NB4 (cell line): ENCODE measurements at regions not wholly inside any gene's neighbourhood (a gene's known extent, or its start where the extent isn't known, plus 50 kb on each side); places are given as distances from the start of the nearest gene placed in this dataset.

Experiments used
- DNase-seq: peaks from one replicate; pipeline ENCODE4 v3.0.0; 2010; ENCODE audit warnings: low read depth
- H3K4me3 ChIP-seq: one replicate; pipeline ENCODE4 v1.5.1; 2011; ENCODE audit warnings: mild to moderate bottlenecking, low read depth, low read length, moderate library complexity
- MYC ChIP-seq: IDR thresholded peaks from 2 replicates; pipeline ENCODE4 v1.6.1; 2011; ENCODE audit warnings: low read depth, low read length
- POLR2A ChIP-seq: IDR thresholded peaks from 2 replicates; pipeline ENCODE4 v1.6.1; 2011; ENCODE audit warnings: mild to moderate bottlenecking; ENCODE audit not compliant: insufficient read length; ENCODE audit errors: extremely low read depth
- TF ChIP-seq, protein P1 (sequence below): IDR thresholded peaks from one replicate; pipeline ENCODE4 v1.5.1; 2012; ENCODE audit warnings: low read depth, low read length
- TF ChIP-seq, protein P2 (sequence below): IDR thresholded peaks from 2 replicates; pipeline ENCODE4 v1.6.1; 2011; ENCODE audit warnings: low read depth, low read length

DNA sequence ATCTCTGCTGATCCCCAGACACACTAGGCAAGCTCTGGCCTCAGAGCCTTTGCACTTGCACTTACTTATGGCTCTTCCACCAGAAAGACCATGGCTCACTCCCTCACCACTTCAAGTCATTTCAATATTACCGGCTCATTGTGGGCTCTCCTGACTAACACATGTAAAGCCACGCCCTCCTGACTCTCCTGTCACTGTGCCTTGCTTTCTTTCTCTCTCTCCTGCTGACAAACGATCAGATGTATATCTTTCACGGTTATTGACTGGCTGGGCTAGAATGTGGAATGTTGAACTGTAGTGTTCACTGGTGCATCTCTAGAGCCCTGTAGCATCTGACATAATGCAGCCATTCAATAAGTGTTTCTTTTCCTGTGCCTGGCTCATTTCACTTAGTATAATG, 425.1 kb downstream of the RAB28 start:
- H3K4me3 ChIP-seq = no peak overlapping the region
- TF ChIP-seq MYC (no peak), POLR2A (no peak)
- TF ChIP-seq, protein P1, sequence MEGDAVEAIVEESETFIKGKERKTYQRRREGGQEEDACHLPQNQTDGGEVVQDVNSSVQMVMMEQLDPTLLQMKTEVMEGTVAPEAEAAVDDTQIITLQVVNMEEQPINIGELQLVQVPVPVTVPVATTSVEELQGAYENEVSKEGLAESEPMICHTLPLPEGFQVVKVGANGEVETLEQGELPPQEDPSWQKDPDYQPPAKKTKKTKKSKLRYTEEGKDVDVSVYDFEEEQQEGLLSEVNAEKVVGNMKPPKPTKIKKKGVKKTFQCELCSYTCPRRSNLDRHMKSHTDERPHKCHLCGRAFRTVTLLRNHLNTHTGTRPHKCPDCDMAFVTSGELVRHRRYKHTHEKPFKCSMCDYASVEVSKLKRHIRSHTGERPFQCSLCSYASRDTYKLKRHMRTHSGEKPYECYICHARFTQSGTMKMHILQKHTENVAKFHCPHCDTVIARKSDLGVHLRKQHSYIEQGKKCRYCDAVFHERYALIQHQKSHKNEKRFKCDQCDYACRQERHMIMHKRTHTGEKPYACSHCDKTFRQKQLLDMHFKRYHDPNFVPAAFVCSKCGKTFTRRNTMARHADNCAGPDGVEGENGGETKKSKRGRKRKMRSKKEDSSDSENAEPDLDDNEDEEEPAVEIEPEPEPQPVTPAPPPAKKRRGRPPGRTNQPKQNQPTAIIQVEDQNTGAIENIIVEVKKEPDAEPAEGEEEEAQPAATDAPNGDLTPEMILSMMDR = no peak
- TF ChIP-seq, protein P2, sequence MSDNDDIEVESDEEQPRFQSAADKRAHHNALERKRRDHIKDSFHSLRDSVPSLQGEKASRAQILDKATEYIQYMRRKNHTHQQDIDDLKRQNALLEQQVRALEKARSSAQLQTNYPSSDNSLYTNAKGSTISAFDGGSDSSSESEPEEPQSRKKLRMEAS = no peak
- DNase-seq = no peak

DNA sequence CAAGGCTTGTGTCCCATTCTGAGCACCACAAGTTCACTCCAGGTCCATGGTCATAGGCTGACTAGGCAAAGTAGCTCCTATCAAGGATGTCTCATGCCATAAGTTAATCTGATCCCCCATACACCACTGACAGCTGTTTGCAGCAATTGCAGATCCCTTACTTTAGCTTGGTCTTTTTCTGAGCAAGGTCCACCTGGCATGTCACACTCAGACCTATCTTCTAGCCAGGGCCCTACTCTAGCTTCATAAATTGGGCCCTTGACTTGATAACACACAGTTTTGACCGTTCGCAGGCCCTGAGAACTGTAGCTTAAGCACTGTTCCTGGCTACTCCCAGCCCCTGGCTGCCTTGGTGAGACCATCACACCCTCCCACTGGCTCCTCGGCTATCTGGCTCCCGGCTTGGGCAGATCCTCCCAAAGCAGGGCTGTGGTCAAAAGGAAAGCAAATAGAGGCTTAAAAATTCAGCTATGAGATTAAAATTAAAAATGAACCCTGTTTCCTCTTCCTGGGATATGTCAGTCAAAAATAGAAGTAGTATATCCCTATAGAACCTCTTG, 427.4 kb downstream of the RAB28 start:
- DNase-seq = no peak
- TF ChIP-seq, protein P1 = no peak
- TF ChIP-seq MYC = no peak
- TF ChIP-seq, protein P2 = no peak
- no peak for TF ChIP-seq POLR2A
- H3K4me3 ChIP-seq = no peak overlapping the region

DNA sequence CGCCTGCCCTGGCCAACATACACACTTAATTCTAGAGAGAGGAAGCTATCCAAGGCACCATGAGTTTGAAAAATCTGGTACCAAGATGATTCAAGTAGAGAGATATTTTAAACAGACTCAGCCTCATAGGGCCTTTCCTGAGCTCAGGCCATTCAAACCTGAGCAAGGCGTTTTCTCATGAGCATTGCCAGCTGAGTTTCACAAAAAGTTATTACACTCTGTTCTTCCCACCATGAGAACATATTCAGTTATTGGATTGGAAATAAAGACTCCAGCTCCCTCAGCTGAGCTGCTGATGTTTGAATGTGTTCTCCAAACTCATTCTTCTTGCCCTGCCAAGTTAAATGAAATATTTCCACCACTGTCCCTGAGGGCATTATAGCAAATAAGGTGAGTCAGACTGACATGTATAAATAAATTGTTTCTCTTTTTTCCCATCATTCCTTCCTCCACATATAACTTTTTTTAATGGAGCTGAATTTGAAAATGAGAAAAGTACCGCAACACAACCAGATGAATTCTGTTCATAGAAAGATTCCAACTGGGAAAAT, 429.6 kb downstream of the RAB28 start:
- H3K4me3 ChIP-seq = no peak overlapping the region
- no peak for TF ChIP-seq POLR2A
- TF ChIP-seq, protein P2 = no peak
- TF ChIP-seq MYC = no peak
- TF ChIP-seq, protein P1 = no peak
- DNase-seq = no peak

DNA sequence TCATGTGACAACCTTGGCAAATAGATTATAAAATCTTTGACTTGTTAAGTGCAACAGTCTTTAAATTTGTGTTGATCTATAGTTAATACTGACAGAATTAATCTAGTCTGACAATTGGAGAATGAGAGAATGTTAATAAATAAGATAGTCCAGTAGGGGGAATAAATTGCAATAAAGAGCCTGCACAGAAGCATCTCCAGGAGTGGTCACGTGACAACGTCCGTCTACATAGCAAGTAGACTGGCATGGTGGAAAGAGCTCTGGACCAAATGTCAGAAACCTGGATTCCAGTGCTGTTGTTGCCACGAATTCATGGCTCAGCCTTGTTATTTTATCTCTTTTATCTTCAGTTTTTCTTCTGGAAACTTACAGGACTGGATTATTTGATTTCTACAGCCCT, 436.5 kb downstream of the RAB28 start:
- no peak overlapping the region for H3K4me3 ChIP-seq
- no peak for TF ChIP-seq MYC
- TF ChIP-seq, protein P1 = no peak
- no peak for TF ChIP-seq POLR2A
- TF ChIP-seq, protein P2 = no peak
- DNase-seq = no peak

DNA sequence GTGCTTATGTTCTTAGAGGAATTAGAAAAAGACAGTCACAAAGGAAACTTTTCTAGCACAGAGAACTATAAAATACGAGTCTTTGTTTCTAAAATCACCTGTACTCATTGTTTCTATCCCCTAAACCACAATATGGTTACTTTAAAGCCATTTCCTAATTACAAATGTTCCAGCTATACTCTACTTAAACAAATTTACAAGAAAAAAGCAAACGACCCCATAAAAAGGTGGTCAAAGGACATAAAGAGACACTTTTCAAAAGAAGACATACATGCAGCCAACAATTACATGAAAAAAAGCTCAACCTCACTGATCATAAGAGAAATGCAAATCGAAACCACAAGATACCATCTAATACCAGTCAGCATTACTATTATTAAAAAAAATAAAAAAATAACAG, 447.3 kb downstream of the RAB28 start:
- DNase-seq = no peak
- TF ChIP-seq, protein P2 = no peak
- TF ChIP-seq POLR2A (no peak), MYC (no peak)
- TF ChIP-seq, protein P1 = no peak

More for the DNA sequence above, 447.3 kb downstream of the RAB28 start:
- no peak overlapping the region for H3K4me3 ChIP-seq
